PC-3 (cell line): ENCODE measurements at regions not wholly inside any gene's neighbourhood (a gene's known extent, or its start where the extent isn't known, plus 50 kb on each side); places are given as distances from the start of the nearest gene placed in this dataset.

Source experiments
- ATAC-seq: fragments of 200-7000 bp; cut with Tn5 transposase; 2 replicates; pipeline ENCODE4 v1.9.1; 2020; ENCODE audit warnings: mild to moderate bottlenecking, moderate library complexity
- BruUV-seq: library from RNA; stranded (reverse); fragments of 400-500 nt; replicated peaks from 2 replicates; lab custom pipeline; 2021; lab: Mats Ljungman, UMichigan
- CTCF ChIA-PET: fragments of 300-600 bp; sonication (Branson Sonifier 250); formaldehyde crosslinking; loops from one replicate; lab custom pipeline; 2022; ENCODE audit warnings: antibody characterized with exemption; lab: Charles Lee
- POLR2A ChIA-PET: fragments of 300-600 bp; sonication (Branson Sonifier 250); formaldehyde crosslinking; loops from one replicate; lab custom pipeline; 2022; ENCODE audit warnings: antibody characterized with exemption; ENCODE audit not compliant: unreplicated experiment; lab: Charles Lee
- DNase-seq: peaks from one replicate; pipeline ENCODE4 v3.0.0-alpha.2; 2015
- H2AFZ ChIP-seq: fragments of 300-600 bp; sonication (generic); 2 replicates; pipeline ENCODE4 v1.6.0; 2016; ENCODE audit warnings: antibody characterized with exemption, low read length
- H3F3A ChIP-seq: fragments of 300-600 bp; sonication (generic); one replicate; pipeline ENCODE4 v1.6.0; 2017; ENCODE audit warnings: antibody characterized with exemption, low read length, control low read depth, mild to moderate bottlenecking; ENCODE audit not compliant: unreplicated experiment
- H3K27ac ChIP-seq: fragments of 300-600 bp; sonication (generic); 2 replicates; pipeline ENCODE4 v1.5.1; 2016; ENCODE audit warnings: mild to moderate bottlenecking, low read length
- H3K27me3 ChIP-seq: fragments of 300-600 bp; sonication (generic); 2 replicates; pipeline ENCODE4 v1.6.1; 2016; ENCODE audit warnings: low read length, mixed read lengths
- H3K36me3 ChIP-seq: fragments of 300-600 bp; sonication (generic); 2 replicates; pipeline ENCODE4 v1.6.1; 2016; ENCODE audit warnings: low read depth, mixed run types, low read length, mixed read lengths
- H3K4me1 ChIP-seq: fragments of 300-600 bp; sonication (generic); 2 replicates; pipeline ENCODE4 v1.5.1; 2016; ENCODE audit warnings: low read length; ENCODE audit not compliant: insufficient read depth
- H3K4me2 ChIP-seq: fragments of 300-600 bp; sonication (generic); 2 replicates; pipeline ENCODE4 v1.6.0; 2016; ENCODE audit warnings: low read length
- H3K4me3 ChIP-seq: fragments of 300-600 bp; sonication (generic); 2 replicates; pipeline ENCODE4 v1.5.1; 2016; ENCODE audit warnings: mild to moderate bottlenecking, low read length, mixed read lengths
- H3K79me2 ChIP-seq: fragments of 300-600 bp; sonication (generic); 2 replicates; pipeline ENCODE4 v1.6.1; 2017; ENCODE audit warnings: low read length, mixed read lengths
- H3K9ac ChIP-seq: fragments of 300-600 bp; sonication (generic); 2 replicates; pipeline ENCODE4 v1.6.0; 2016; ENCODE audit warnings: mild to moderate bottlenecking, low read length
- H3K9me2 ChIP-seq: fragments of 300-600 bp; sonication (generic); replicated peaks from 2 replicates; pipeline ENCODE4 v1.6.1; 2016; ENCODE audit warnings: mixed run types, low read length, mixed read lengths
- H3K9me3 ChIP-seq: fragments of 300-600 bp; sonication (generic); 2 replicates; pipeline ENCODE4 v1.6.1; 2016; ENCODE audit warnings: low read length, mixed read lengths
- H4K20me1 ChIP-seq: fragments of 300-600 bp; sonication (generic); 2 replicates; pipeline ENCODE4 v1.6.1; 2016; ENCODE audit warnings: low read length, mixed read lengths
- EZH2 ChIP-seq: fragments of 300-600 bp; sonication (generic); IDR thresholded peaks from one replicate; pipeline ENCODE4 v1.6.1; 2017; ENCODE audit warnings: antibody characterized with exemption, mild to moderate bottlenecking, low read length; ENCODE audit not compliant: unreplicated experiment
- EZH2phosphoT487 ChIP-seq: fragments of 300-600 bp; sonication (generic); IDR thresholded peaks from 2 replicates; pipeline ENCODE4 v1.6.1; 2018; ENCODE audit warnings: mild to moderate bottlenecking, antibody characterized with exemption, low read length, borderline replicate concordance
- intact Hi-C: fragments of 100-400 bp; cut with micrococcal nuclease; formaldehyde crosslinking; loops from 2 replicates; pipeline ENCODE4 v1.9.0; 2023
- TF ChIP-seq, protein P1 (sequence below): fragments of 300-600 bp; sonication (generic); conservative IDR thresholded peaks from 2 replicates; pipeline ENCODE4 v1.5.1; 2017; ENCODE audit warnings: antibody characterized with exemption, low read depth, mild to moderate bottlenecking, low read length

DNA sequence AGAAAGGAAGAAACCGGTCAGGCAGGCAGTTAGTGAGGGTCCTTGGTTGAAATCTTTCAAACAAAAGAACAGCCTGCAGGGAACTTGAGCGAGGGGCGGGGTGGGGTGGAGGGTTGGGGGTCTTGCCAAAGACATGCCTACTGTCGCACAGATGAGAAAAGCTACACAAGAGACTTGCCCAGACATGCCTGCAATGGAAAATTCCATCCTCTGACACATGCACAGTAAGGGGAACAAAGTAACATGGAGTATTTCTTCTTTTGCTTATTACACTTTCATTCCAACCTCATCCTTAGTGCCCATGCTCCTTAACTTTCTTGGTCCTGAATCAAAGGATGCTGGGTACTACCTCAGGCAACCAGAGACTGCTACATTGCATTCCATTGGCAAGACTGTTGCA lies 1491.2 kb downstream of the STIM2 start:
- H3K4me3 ChIP-seq: no peak overlapping the region
- H3K27ac ChIP-seq: no peak overlapping the region
- H3K4me2 ChIP-seq: no peak overlapping the region
- no peaks in the 10 kb centered on the region for H3F3A ChIP-seq
- no peaks in the 10 kb centered on the region for H3K9me3 ChIP-seq
- TF ChIP-seq EZH2: no peak
- TF ChIP-seq, protein P1, sequence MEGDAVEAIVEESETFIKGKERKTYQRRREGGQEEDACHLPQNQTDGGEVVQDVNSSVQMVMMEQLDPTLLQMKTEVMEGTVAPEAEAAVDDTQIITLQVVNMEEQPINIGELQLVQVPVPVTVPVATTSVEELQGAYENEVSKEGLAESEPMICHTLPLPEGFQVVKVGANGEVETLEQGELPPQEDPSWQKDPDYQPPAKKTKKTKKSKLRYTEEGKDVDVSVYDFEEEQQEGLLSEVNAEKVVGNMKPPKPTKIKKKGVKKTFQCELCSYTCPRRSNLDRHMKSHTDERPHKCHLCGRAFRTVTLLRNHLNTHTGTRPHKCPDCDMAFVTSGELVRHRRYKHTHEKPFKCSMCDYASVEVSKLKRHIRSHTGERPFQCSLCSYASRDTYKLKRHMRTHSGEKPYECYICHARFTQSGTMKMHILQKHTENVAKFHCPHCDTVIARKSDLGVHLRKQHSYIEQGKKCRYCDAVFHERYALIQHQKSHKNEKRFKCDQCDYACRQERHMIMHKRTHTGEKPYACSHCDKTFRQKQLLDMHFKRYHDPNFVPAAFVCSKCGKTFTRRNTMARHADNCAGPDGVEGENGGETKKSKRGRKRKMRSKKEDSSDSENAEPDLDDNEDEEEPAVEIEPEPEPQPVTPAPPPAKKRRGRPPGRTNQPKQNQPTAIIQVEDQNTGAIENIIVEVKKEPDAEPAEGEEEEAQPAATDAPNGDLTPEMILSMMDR: no peak
- no peak for TF ChIP-seq EZH2phosphoT487
- H3K4me1 ChIP-seq: no peaks in the 10 kb centered on the region
- BruUV-seq: no TSS peak
- intact Hi-C loops: loop anchor here (5.0 kb wide), 2 partner anchors 125 to 490 kb away; no protein-coding TSS in a partner anchor
- H3K36me3 ChIP-seq: no peaks in the 10 kb centered on the region
- DNase-seq (no peak), ATAC-seq (no peak)
- H3K79me2 ChIP-seq: no peaks in the 10 kb centered on the region
- H2AFZ ChIP-seq: no peak overlapping the region
- no peak overlapping the region for H3K9ac ChIP-seq
- ChIA-PET CTCF (no interaction called here), POLR2A (no interaction called here)
- H3K27me3 ChIP-seq: no peaks in the 10 kb centered on the region
- no peaks in the 10 kb centered on the region for H4K20me1 ChIP-seq
- no peaks in the 10 kb centered on the region for H3K9me2 ChIP-seq

DNA sequence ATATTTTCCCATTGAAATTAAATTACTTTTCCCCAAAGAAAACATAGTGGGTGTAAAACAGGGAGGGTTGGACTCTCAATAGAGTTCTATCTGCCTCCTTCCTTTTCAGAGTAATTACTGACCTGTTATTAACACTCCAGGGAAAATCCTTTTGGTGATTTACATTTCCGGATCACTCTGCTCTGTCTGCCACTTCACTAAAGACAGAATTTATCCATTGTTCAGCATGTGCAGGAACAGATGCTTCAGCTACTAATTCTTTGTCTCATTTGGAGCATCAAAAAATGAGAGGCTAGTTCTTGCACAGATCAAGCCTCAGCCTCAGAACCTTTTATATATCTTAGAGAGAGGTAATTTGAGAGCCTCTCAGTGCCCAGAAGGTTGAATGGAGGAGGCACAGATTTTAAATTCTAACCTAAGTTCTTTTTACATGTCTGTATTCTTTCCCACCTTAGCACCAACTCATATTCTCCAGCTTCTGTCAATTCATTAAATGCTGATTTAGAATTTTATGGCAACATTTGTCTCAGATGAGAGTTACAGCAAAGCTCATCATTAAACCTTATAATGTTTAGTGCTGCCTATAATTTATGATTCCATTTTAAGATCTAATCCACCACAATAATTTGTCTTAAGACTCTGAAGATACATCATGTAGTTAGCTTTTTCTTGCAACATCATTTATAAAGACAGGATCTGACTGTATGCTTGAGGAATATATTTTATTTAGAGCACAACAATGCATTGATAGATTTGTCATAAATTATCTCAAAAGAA lies 1494.4 kb downstream of the STIM2 start:
- BruUV-seq: no TSS peak
- Histone ChIP-seq H3K4me2 (no peak overlapping the region), H2AFZ (no peak overlapping the region), H3K9me3 (no peaks in the 10 kb centered on the region), H3K9ac (no peak overlapping the region), H3K36me3 (no peaks in the 10 kb centered on the region), H3K4me3 (no peak overlapping the region), H3K9me2 (no peaks in the 10 kb centered on the region), H3K27ac (no peak overlapping the region), H3K27me3 (no peaks in the 10 kb centered on the region), H4K20me1 (no peaks in the 10 kb centered on the region), H3K79me2 (no peaks in the 10 kb centered on the region), H3F3A (no peaks in the 10 kb centered on the region), H3K4me1 (no peaks in the 10 kb centered on the region)
- TF ChIP-seq EZH2 (no peak), EZH2phosphoT487 (no peak)
- TF ChIP-seq, protein P1: no peak
- ATAC-seq: no peak
- POLR2A ChIA-PET: no interaction called here
- CTCF ChIA-PET: no interaction called here
- DNase-seq: no peak
- intact Hi-C loops: loop anchor here (5.0 kb wide), 2 partner anchors 128 to 493 kb away; no protein-coding TSS in a partner anchor

DNA sequence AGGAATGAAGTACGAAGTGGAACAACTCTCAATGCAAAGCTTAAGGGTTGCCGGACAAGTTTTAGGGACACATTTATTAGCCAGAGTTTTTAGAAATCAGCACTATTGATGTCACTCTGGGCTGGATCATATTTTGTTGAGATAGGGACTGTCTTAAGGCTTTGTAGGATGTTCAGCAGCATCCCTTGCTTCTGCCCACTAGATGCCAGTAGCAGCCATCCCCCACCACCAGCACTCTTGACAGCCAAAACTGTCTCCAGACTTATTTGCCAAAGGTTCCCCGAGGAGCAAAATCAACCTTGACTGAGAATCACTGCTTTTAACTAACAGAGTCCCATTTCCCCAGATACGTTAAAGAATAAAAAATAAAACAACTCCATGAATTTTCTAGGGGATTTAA lies 1497.3 kb downstream of the STIM2 start:
- intact Hi-C loops: no loop called here
- Histone ChIP-seq H3K9ac (no peak overlapping the region), H3K27ac (no peak overlapping the region), H3K79me2 (no peaks in the 10 kb centered on the region), H2AFZ (no peak overlapping the region), H3K4me3 (no peak overlapping the region), H3K36me3 (no peaks in the 10 kb centered on the region), H3K4me2 (no peak overlapping the region), H3K9me3 (no peaks in the 10 kb centered on the region), H3F3A (no peaks in the 10 kb centered on the region), H3K9me2 (no peaks in the 10 kb centered on the region), H3K27me3 (no peaks in the 10 kb centered on the region), H4K20me1 (no peaks in the 10 kb centered on the region), H3K4me1 (no peaks in the 10 kb centered on the region)
- ChIA-PET POLR2A (no interaction called here), CTCF (no interaction called here)
- TF ChIP-seq EZH2phosphoT487: no peak
- TF ChIP-seq, protein P1: peak; percentile 53
- DNase-seq: peak; percentile 39
- BruUV-seq: no TSS peak
- peak; percentile 63 for ATAC-seq
